ENCODE measurements at regions not wholly inside any gene's neighbourhood (a gene's known extent, or its start where the extent isn't known, plus 50 kb on each side); places are given as distances from the start of the nearest gene placed in this dataset.

DNA sequence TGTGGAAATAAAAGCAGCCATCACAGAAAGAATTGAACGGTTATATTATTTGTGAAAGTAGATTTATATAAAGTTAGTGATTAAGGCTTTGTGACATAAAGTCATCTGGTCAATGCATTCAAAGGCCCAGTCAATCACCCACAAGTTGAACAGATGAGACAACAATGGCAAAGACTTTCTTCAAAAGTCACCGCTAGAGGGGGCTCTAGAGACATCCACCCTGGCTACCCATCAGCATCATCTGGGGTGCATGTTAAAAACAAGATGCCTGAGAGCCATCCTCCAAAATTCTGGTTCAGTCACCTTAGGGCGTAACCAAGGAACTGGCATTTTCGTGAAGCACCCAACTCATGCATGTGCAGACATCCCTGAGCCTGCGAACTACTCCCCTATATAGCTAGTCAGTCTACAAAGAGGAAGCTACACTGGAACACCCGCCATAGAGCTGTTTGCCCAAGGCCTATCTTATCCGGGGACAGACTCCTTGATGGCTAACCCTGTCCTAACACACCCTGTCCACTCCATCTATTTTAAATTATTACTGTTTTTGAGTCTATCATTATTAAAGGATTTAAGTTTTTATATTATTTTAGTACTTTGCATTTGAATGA lies 970.5 kb downstream of the UQCRFS1 start:
- DNase-seq (ENCODE audit: insufficient read length, low spot score, missing footprints) = no peak
- no peaks in the 10 kb centered on the region for H3K79me2 ChIP-seq (ENCODE audit: insufficient read depth, low read length)
- H4K20me1 ChIP-seq (ENCODE audit: insufficient read depth, low read length) = no peaks in the 10 kb centered on the region
- no peak overlapping the region for H3K4me2 ChIP-seq (ENCODE audit: insufficient read depth, low read length)
- no peaks in the 10 kb centered on the region for H3K36me3 ChIP-seq (ENCODE audit: insufficient read depth, low read length)
- H3K9me3 ChIP-seq (ENCODE audit: low read depth, low read length) = no peaks in the 10 kb centered on the region
- no peak overlapping the region for H3K27ac ChIP-seq (ENCODE audit: low read depth, low read length)
- H3K27me3 ChIP-seq (ENCODE audit: insufficient read depth, low read length) = no peaks in the 10 kb centered on the region
- H2AFZ ChIP-seq (ENCODE audit: low read length) = no peak overlapping the region
- no peaks in the 10 kb centered on the region for H3K4me1 ChIP-seq (ENCODE audit: insufficient read depth, low read length)
- H3K4me3 ChIP-seq (ENCODE audit: insufficient read depth, low read length) = no peak overlapping the region
- peak; percentile 29 for TF ChIP-seq CTCF (IDR thresholded peaks at IDR 0.05; ENCODE audit: extremely low read depth, low read depth, low read length)

- DNase-seq (ENCODE audit: insufficient read length, low spot score, missing footprints) = no peak
- no peak overlapping the region for H3K27ac ChIP-seq (ENCODE audit: low read depth, low read length)
- H3K36me3 ChIP-seq (ENCODE audit: insufficient read depth, low read length) = no peaks in the 10 kb centered on the region
- H3K9me3 ChIP-seq (ENCODE audit: low read depth, low read length) = no peaks in the 10 kb centered on the region
- no peaks in the 10 kb centered on the region for H3K4me1 ChIP-seq (ENCODE audit: insufficient read depth, low read length)
- H2AFZ ChIP-seq (ENCODE audit: low read length) = no peak overlapping the region
- H3K27me3 ChIP-seq (ENCODE audit: insufficient read depth, low read length) = no peaks in the 10 kb centered on the region
- H3K4me2 ChIP-seq (ENCODE audit: insufficient read depth, low read length) = no peak overlapping the region
- H4K20me1 ChIP-seq (ENCODE audit: insufficient read depth, low read length) = no peaks in the 10 kb centered on the region
- H3K79me2 ChIP-seq (ENCODE audit: insufficient read depth, low read length) = no peaks in the 10 kb centered on the region
- no peak for TF ChIP-seq CTCF (IDR thresholded peaks at IDR 0.05; ENCODE audit: extremely low read depth, low read depth, low read length)
- no peak overlapping the region for H3K4me3 ChIP-seq (ENCODE audit: insufficient read depth, low read length)
These were observed 973.7 kb downstream of the UQCRFS1 start for GRCh38 chr19:28239270-28239669.

DNA sequence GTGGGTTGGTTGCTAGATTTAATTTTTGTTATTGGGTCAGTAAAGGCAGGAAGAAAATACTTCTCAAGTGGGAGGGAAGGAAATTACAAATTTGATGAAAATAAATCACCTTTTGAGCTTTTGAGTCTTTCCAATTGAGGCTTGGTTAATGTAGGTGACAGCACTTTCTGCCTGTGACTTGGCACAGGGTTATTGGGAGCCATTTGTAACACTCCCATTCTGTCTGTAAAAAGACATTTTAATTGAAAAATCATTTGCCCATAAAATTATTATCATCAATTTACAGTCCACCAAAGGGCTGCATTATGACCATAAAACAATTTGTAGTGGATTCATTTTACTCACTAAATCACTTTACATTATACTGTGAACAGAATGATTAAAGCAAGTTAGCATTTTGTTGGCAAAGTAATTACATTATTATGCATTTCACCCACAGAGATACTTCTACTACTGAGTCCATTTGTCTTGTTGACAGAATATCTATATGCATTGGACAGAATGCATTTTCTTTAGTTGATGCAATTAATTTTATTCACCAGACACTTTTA lies 974.6 kb downstream of the UQCRFS1 start:
- DNase-seq (ENCODE audit: insufficient read length, low spot score, missing footprints) = no peak
- H3K4me3 ChIP-seq (ENCODE audit: insufficient read depth, low read length) = no peak overlapping the region
- H3K9me3 ChIP-seq (ENCODE audit: low read depth, low read length) = no peaks in the 10 kb centered on the region
- H4K20me1 ChIP-seq (ENCODE audit: insufficient read depth, low read length) = no peaks in the 10 kb centered on the region
- no peak overlapping the region for H3K27ac ChIP-seq (ENCODE audit: low read depth, low read length)
- no peak for TF ChIP-seq CTCF (IDR thresholded peaks at IDR 0.05; ENCODE audit: extremely low read depth, low read depth, low read length)
- H2AFZ ChIP-seq (ENCODE audit: low read length) = no peak overlapping the region
- no peaks in the 10 kb centered on the region for H3K36me3 ChIP-seq (ENCODE audit: insufficient read depth, low read length)
- H3K4me1 ChIP-seq (ENCODE audit: insufficient read depth, low read length) = no peaks in the 10 kb centered on the region
- H3K79me2 ChIP-seq (ENCODE audit: insufficient read depth, low read length) = no peaks in the 10 kb centered on the region
- H3K4me2 ChIP-seq (ENCODE audit: insufficient read depth, low read length) = no peak overlapping the region
- H3K27me3 ChIP-seq (ENCODE audit: insufficient read depth, low read length) = no peaks in the 10 kb centered on the region

DNA sequence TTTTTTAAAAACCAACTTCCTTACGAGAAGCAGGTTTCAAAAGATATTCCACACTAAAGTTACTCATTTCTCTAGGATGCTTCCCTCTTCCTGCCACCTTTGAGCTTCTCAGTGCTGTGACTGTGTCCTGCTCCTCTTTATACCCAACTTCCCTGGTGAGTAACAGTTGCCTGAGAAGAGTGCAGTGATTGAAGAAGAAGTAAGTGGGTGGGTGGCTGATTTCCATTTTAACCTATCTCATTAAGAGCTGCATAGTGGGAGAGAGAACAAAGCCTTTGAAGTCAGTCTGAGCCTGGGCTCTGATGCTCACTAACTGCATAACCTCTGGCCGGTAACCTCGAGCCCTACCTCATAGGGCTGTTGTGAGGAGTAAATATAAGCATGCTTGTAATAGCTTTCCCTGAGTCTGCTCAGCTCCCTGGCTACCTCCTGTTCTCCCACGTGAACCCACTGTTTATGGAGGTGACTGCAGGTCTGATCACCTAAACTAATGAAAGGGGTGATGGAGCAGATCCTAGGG lies 977.3 kb downstream of the UQCRFS1 start:
- Histone ChIP-seq H3K79me2 (ENCODE audit: insufficient read depth, low read length) (no peaks in the 10 kb centered on the region), H3K27me3 (ENCODE audit: insufficient read depth, low read length) (no peaks in the 10 kb centered on the region), H3K4me3 (ENCODE audit: insufficient read depth, low read length) (no peak overlapping the region), H2AFZ (ENCODE audit: low read length) (no peak overlapping the region), H3K4me2 (ENCODE audit: insufficient read depth, low read length) (no peak overlapping the region), H3K27ac (ENCODE audit: low read depth, low read length) (no peak overlapping the region), H4K20me1 (ENCODE audit: insufficient read depth, low read length) (no peaks in the 10 kb centered on the region), H3K36me3 (ENCODE audit: insufficient read depth, low read length) (no peaks in the 10 kb centered on the region), H3K9me3 (ENCODE audit: low read depth, low read length) (no peaks in the 10 kb centered on the region), H3K4me1 (ENCODE audit: insufficient read depth, low read length) (no peaks in the 10 kb centered on the region)
- DNase-seq (ENCODE audit: insufficient read length, low spot score, missing footprints) = no peak
- TF ChIP-seq CTCF (IDR thresholded peaks at IDR 0.05; ENCODE audit: extremely low read depth, low read depth, low read length) = no peak

All from osteoblast (primary cell).